Trophoblast cell (in vitro differentiated cells and primary cell): ENCODE measurements at regions not wholly inside any gene's neighbourhood (a gene's known extent, or its start where the extent isn't known, plus 50 kb on each side); places are given as distances from the start of the nearest gene placed in this dataset.

Experiments
- DNase-seq, 2 donors: peaks; one replicate each; pipeline ENCODE4 v3.0.0-alpha.2; 2016
- H2AFZ ChIP-seq: 2 replicates; pipeline ENCODE4 v1.6.1; 2013; ENCODE audit warnings: low read length, moderate library complexity, mild to moderate bottlenecking; ENCODE audit not compliant: insufficient read depth, poor library complexity
- H2AK5ac ChIP-seq: 2 replicates; pipeline ENCODE4 v1.6.1; 2013; ENCODE audit warnings: mild to moderate bottlenecking, low read length
- H2BK120ac ChIP-seq: 2 replicates; pipeline ENCODE4 v1.6.1; 2013; ENCODE audit warnings: low read length, mild to moderate bottlenecking, moderate library complexity; ENCODE audit not compliant: insufficient read depth, poor library complexity
- H2BK12ac ChIP-seq: 2 replicates; pipeline ENCODE4 v1.6.1; 2013; ENCODE audit warnings: mild to moderate bottlenecking, low read length, moderate library complexity
- H2BK5ac ChIP-seq: 2 replicates; pipeline ENCODE4 v1.6.1; 2013; ENCODE audit warnings: low read length, low read depth, moderate library complexity, mild to moderate bottlenecking; ENCODE audit not compliant: poor library complexity
- H3K14ac ChIP-seq: 2 replicates; pipeline ENCODE4 v1.6.1; 2013; ENCODE audit warnings: mild to moderate bottlenecking, low read length
- H3K18ac ChIP-seq: 2 replicates; pipeline ENCODE4 v1.6.1; 2013; ENCODE audit warnings: mild to moderate bottlenecking, low read length
- H3K23ac ChIP-seq: 2 replicates; pipeline ENCODE4 v1.6.1; 2013; ENCODE audit warnings: low read length
- H3K27ac ChIP-seq: 2 replicates; pipeline ENCODE4 v1.5.1; 2013; ENCODE audit warnings: low read depth, mild to moderate bottlenecking, inconsistent platforms, low read length, moderate library complexity
- H3K27me3 ChIP-seq: 2 replicates; pipeline ENCODE4 v1.6.1; 2013; ENCODE audit warnings: inconsistent platforms, mild to moderate bottlenecking, low read length, moderate library complexity; ENCODE audit not compliant: insufficient read depth
- H3K36me3 ChIP-seq, 2 experiments: 1 replicate in 1 of 2; 2 replicates in 1 of 2; pipeline ENCODE4 v1.6.1; 2013; ENCODE audit warnings: low read length in 2 of 2, mild to moderate bottlenecking in 2 of 2, moderate library complexity in 1 of 2; ENCODE audit not compliant: insufficient read depth in 2 of 2, control insufficient read depth in 1 of 2
- H3K4ac ChIP-seq: 2 replicates; pipeline ENCODE4 v1.6.1; 2013; ENCODE audit warnings: low read depth, mild to moderate bottlenecking, low read length, moderate library complexity
- H3K4me1 ChIP-seq, 2 experiments: 1 replicate in 1 of 2; 2 replicates in 1 of 2; pipeline ENCODE4 v1.6.1; 2013; ENCODE audit warnings: low read length in 2 of 2, mild to moderate bottlenecking in 2 of 2, moderate library complexity in 1 of 2; ENCODE audit not compliant: insufficient read depth in 2 of 2, control insufficient read depth in 1 of 2
- H3K4me2 ChIP-seq: 2 replicates; pipeline ENCODE4 v1.6.1; 2013; ENCODE audit warnings: inconsistent platforms, mild to moderate bottlenecking, low read length, moderate library complexity
- H3K4me3 ChIP-seq: 2 replicates; pipeline ENCODE4 v1.5.1; 2013; ENCODE audit warnings: mild to moderate bottlenecking, low read depth, low read length, inconsistent platforms
- H3K79me1 ChIP-seq: one replicate; pipeline ENCODE4 v1.6.1; 2013; ENCODE audit warnings: low read length
- H3K79me2 ChIP-seq: 2 replicates; pipeline ENCODE4 v1.6.1; 2013; ENCODE audit warnings: low read length, mild to moderate bottlenecking; ENCODE audit not compliant: control insufficient read depth, insufficient read depth, poor library complexity
- H3K9ac ChIP-seq: 2 replicates; pipeline ENCODE4 v1.6.1; 2013; ENCODE audit warnings: mild to moderate bottlenecking, low read length
- H3K9me3 ChIP-seq: 2 replicates; pipeline ENCODE4 v1.6.1; 2013; ENCODE audit warnings: low read depth, mild to moderate bottlenecking, control low read depth, inconsistent platforms, low read length; ENCODE audit not compliant: insufficient read depth
- H4K12ac ChIP-seq: 2 replicates; pipeline ENCODE4 v1.6.1; 2013; ENCODE audit warnings: low read depth, mild to moderate bottlenecking, low read length, moderate library complexity
- H4K8ac ChIP-seq: 2 replicates; pipeline ENCODE4 v1.6.1; 2013; ENCODE audit warnings: low read depth, mild to moderate bottlenecking, low read length, moderate library complexity
- H4K91ac ChIP-seq: one replicate; pipeline ENCODE4 v1.6.1; 2013; ENCODE audit warnings: low read depth, mild to moderate bottlenecking, low read length, moderate library complexity
- WGBS: extraction: QIAGEN DNeasy Blood & Tissue Kit; methylation state at CpG from one replicate; pipeline ENCODE4 v1.1.7; 2013; ENCODE audit warnings: missing lambda C conversion rate; ENCODE audit not compliant: insufficient read length, insufficient coverage; ENCODE audit errors: extremely low coverage; 5-methylcytosine and 5-hydroxymethylcytosine counted together

- H3K4me3 ChIP-seq, result no peak overlapping the region
- no peak overlapping the region for H2BK12ac ChIP-seq
- H3K4ac ChIP-seq, result no peak overlapping the region
- H2AFZ ChIP-seq, result no peak overlapping the region
- H3K27ac ChIP-seq, result no peak overlapping the region
- peaks cover 2% of the 10 kb centered on the region for H3K9me3 ChIP-seq
- H4K91ac ChIP-seq, result no peak overlapping the region
- H3K4me1 ChIP-seq, result no peaks in the 10 kb centered on the region
- no peak overlapping the region for H3K9ac ChIP-seq
- H3K27me3 ChIP-seq, result no peaks in the 10 kb centered on the region
- no peak for DNase-seq
- H3K14ac ChIP-seq, result no peak overlapping the region
- no peak overlapping the region for H3K23ac ChIP-seq
- no peak overlapping the region for H4K12ac ChIP-seq
- no peak overlapping the region for H2BK120ac ChIP-seq
- H2BK5ac ChIP-seq, result no peak overlapping the region
- WGBS, result no CpG with 5 or more reads among the region's 2 CpGs
- no peak overlapping the region for H2AK5ac ChIP-seq
- H4K8ac ChIP-seq, result no peak overlapping the region
- no peaks in the 10 kb centered on the region for H3K79me2 ChIP-seq
- H3K4me2 ChIP-seq, result no peak overlapping the region
- no peaks in the 10 kb centered on the region for H3K36me3 ChIP-seq
- no peak overlapping the region for H3K18ac ChIP-seq
- H3K79me1 ChIP-seq, result no peaks in the 10 kb centered on the region
Measured at GRCh38 chr20:40953416-40953815, 75.2 kb upstream of the TOP1 start.

DNA sequence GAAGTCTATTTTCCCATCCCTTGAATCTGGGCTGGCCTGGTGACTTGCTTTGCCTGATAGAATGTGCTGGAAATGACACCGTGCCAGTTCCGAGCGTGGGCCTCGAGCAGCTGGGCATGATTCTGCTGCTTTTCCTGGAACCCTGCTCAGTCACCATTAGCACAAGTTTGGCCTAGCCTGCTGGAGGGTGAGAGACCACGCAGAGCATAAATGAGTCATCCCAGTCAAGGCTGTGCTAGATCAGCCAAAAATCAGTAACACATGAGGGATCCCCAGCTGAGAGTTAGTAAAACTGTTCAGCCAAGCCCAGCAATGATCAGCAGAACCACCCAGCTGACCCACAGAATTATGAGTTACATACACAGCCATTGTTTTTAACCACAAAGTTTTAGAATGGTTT lies 74.8 kb upstream of the TOP1 start:
- no peak overlapping the region for H2AK5ac ChIP-seq
- no peak overlapping the region for H3K4me3 ChIP-seq
- no peak overlapping the region for H2AFZ ChIP-seq
- no peak overlapping the region for H2BK120ac ChIP-seq
- H3K14ac ChIP-seq, result no peak overlapping the region
- H3K9ac ChIP-seq, result no peak overlapping the region
- H3K23ac ChIP-seq, result no peak overlapping the region
- no peak overlapping the region for H2BK12ac ChIP-seq
- no peak overlapping the region for H3K27ac ChIP-seq
- peaks cover 2% of the 10 kb centered on the region for H3K9me3 ChIP-seq
- H3K79me1 ChIP-seq, result no peaks in the 10 kb centered on the region
- DNase-seq, result no peak
- H3K4ac ChIP-seq, result no peak overlapping the region
- no peak overlapping the region for H3K18ac ChIP-seq
- WGBS, result no CpG with 5 or more reads among the region's 5 CpGs
- H3K4me2 ChIP-seq, result no peak overlapping the region
- H4K12ac ChIP-seq, result no peak overlapping the region
- no peak overlapping the region for H2BK5ac ChIP-seq
- H3K36me3 ChIP-seq, result no peaks in the 10 kb centered on the region
- H3K27me3 ChIP-seq, result no peaks in the 10 kb centered on the region
- H4K8ac ChIP-seq, result no peak overlapping the region
- no peak overlapping the region for H4K91ac ChIP-seq
- no peaks in the 10 kb centered on the region for H3K79me2 ChIP-seq
- H3K4me1 ChIP-seq, result no peaks in the 10 kb centered on the region

- Histone ChIP-seq H3K9ac (no peak overlapping the region), H2BK5ac (no peak overlapping the region), H3K27me3 (no peaks in the 10 kb centered on the region), H3K36me3 (no peaks in the 10 kb centered on the region), H3K79me1 (no peaks in the 10 kb centered on the region), H3K4me2 (no peak overlapping the region), H3K4me1 (no peaks in the 10 kb centered on the region), H3K4ac (no peak overlapping the region), H2AFZ (no peak overlapping the region), H2BK12ac (no peak overlapping the region), H3K23ac (no peak overlapping the region), H4K12ac (no peak overlapping the region), H3K9me3 (peaks cover 2% of the 10 kb centered on the region), H3K79me2 (no peaks in the 10 kb centered on the region), H3K14ac (no peak overlapping the region), H4K91ac (no peak overlapping the region), H2AK5ac (no peak overlapping the region), H3K18ac (no peak overlapping the region), H3K4me3 (no peak overlapping the region), H3K27ac (no peak overlapping the region), H4K8ac (no peak overlapping the region), H2BK120ac (no peak overlapping the region)
- DNase-seq, result no peak
- WGBS, result no CpG with 5 or more reads among the region's 10 CpGs
Measured at GRCh38 chr20:40954521-40955165, 74.0 kb upstream of the TOP1 start.

DNA sequence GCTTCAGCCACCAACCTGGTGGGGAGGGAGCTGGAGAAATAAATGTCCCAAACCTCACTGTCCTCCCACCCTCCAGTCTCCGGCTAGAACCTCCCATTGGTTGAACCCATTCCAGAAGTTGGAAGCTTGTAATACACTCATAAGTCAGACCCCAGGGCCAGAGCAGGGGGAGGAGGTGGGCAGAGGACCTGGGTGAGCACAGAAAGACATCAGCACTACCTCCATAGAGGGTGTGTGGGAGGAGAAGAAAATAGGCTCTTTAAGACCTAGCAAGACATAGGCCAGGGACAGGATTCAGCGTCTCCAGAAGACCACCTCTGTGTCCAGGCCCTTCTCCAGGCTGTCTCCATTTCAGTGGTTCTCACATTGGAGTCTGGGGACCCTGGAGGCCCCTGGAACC lies 73.3 kb upstream of the TOP1 start:
- H3K4ac ChIP-seq, result no peak overlapping the region
- H3K79me1 ChIP-seq, result no peaks in the 10 kb centered on the region
- H3K79me2 ChIP-seq, result no peaks in the 10 kb centered on the region
- no peak overlapping the region for H4K91ac ChIP-seq
- H4K12ac ChIP-seq, result no peak overlapping the region
- H3K14ac ChIP-seq, result no peak overlapping the region
- no peak overlapping the region for H3K23ac ChIP-seq
- H3K4me3 ChIP-seq, result no peak overlapping the region
- no peak overlapping the region for H2BK12ac ChIP-seq
- WGBS, result no CpG with 5 or more reads among the region's 2 CpGs
- no peak overlapping the region for H2AFZ ChIP-seq
- H4K8ac ChIP-seq, result no peak overlapping the region
- peaks cover 2% of the 10 kb centered on the region for H3K9me3 ChIP-seq
- no peaks in the 10 kb centered on the region for H3K4me1 ChIP-seq
- no peak for DNase-seq
- no peak overlapping the region for H3K27ac ChIP-seq
- no peak overlapping the region for H3K18ac ChIP-seq
- H3K9ac ChIP-seq, result no peak overlapping the region
- H2BK5ac ChIP-seq, result no peak overlapping the region
- H2AK5ac ChIP-seq, result no peak overlapping the region
- H3K4me2 ChIP-seq, result no peak overlapping the region
- no peaks in the 10 kb centered on the region for H3K27me3 ChIP-seq
- H2BK120ac ChIP-seq, result no peak overlapping the region
- no peaks in the 10 kb centered on the region for H3K36me3 ChIP-seq
